ENCODE measurements at regions not wholly inside any gene's neighbourhood (a gene's known extent, or its start where the extent isn't known, plus 50 kb on each side); places are given as distances from the start of the nearest gene placed in this dataset.

- H3K27me3 Mint-ChIP-seq (ENCODE audit: low read depth) = no peaks in the 10 kb centered on the region
- ChIA-PET CTCF (no interaction called here), POLR2A (no interaction called here)
- TF ChIP-seq OVOL2 (CRISPR knock-in tag; IDR thresholded peaks at IDR 0.05; ENCODE audit: borderline replicate concordance) = no peak
- TF ChIP-seq GRHL2 (CRISPR knock-in tag; IDR thresholded peaks at IDR 0.05; ENCODE audit: insufficient replicate concordance, severe bottlenecking) = no peak
- no peak for TF ChIP-seq ELF4 (CRISPR knock-in tag; IDR thresholded peaks at IDR 0.05; ENCODE audit: low read depth)
- no peak for TF ChIP-seq ZNF425 (CRISPR knock-in tag; conservative IDR thresholded peaks at IDR 0.05)
- no peak for TF ChIP-seq TEAD1 (CRISPR knock-in tag; IDR thresholded peaks at IDR 0.05)
- no peak for TF ChIP-seq NR2C2 (CRISPR knock-in tag; IDR thresholded peaks at IDR 0.05)
- TF ChIP-seq ZNF416 (CRISPR knock-in tag; IDR thresholded peaks at IDR 0.05) = no peak
- TF ChIP-seq USF1 (CRISPR knock-in tag; IDR thresholded peaks at IDR 0.05) = no peak
- TF ChIP-seq FOXP1 (CRISPR knock-in tag; IDR thresholded peaks at IDR 0.05; ENCODE audit: borderline replicate concordance) = no peak
- TF ChIP-seq ZNF281 (CRISPR knock-in tag; IDR thresholded peaks at IDR 0.05) = no peak
- TF ChIP-seq JAZF1 (CRISPR knock-in tag; IDR thresholded peaks at IDR 0.05) = no peak
- no peak for TF ChIP-seq NR1H2 (CRISPR knock-in tag; IDR thresholded peaks at IDR 0.05)
- TF ChIP-seq, protein P1, sequence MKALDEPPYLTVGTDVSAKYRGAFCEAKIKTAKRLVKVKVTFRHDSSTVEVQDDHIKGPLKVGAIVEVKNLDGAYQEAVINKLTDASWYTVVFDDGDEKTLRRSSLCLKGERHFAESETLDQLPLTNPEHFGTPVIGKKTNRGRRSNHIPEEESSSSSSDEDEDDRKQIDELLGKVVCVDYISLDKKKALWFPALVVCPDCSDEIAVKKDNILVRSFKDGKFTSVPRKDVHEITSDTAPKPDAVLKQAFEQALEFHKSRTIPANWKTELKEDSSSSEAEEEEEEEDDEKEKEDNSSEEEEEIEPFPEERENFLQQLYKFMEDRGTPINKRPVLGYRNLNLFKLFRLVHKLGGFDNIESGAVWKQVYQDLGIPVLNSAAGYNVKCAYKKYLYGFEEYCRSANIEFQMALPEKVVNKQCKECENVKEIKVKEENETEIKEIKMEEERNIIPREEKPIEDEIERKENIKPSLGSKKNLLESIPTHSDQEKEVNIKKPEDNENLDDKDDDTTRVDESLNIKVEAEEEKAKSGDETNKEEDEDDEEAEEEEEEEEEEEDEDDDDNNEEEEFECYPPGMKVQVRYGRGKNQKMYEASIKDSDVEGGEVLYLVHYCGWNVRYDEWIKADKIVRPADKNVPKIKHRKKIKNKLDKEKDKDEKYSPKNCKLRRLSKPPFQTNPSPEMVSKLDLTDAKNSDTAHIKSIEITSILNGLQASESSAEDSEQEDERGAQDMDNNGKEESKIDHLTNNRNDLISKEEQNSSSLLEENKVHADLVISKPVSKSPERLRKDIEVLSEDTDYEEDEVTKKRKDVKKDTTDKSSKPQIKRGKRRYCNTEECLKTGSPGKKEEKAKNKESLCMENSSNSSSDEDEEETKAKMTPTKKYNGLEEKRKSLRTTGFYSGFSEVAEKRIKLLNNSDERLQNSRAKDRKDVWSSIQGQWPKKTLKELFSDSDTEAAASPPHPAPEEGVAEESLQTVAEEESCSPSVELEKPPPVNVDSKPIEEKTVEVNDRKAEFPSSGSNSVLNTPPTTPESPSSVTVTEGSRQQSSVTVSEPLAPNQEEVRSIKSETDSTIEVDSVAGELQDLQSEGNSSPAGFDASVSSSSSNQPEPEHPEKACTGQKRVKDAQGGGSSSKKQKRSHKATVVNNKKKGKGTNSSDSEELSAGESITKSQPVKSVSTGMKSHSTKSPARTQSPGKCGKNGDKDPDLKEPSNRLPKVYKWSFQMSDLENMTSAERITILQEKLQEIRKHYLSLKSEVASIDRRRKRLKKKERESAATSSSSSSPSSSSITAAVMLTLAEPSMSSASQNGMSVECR (CRISPR knock-in tag; IDR thresholded peaks at IDR 0.05; ENCODE audit: borderline replicate concordance) = no peak
- TF ChIP-seq JUN (CRISPR knock-in tag; IDR thresholded peaks at IDR 0.05) = no peak
- no peak for TF ChIP-seq MYBL2 (CRISPR knock-in tag; IDR thresholded peaks at IDR 0.05)
- TF ChIP-seq ZNF219 (CRISPR knock-in tag; IDR thresholded peaks at IDR 0.05; ENCODE audit: borderline replicate concordance) = no peak
- no peak for TF ChIP-seq IRF1 (CRISPR knock-in tag; IDR thresholded peaks at IDR 0.05)
- no peak for TF ChIP-seq ETV6 (CRISPR knock-in tag; IDR thresholded peaks at IDR 0.05)
- TF ChIP-seq FOXJ3 (CRISPR knock-in tag; IDR thresholded peaks at IDR 0.05; ENCODE audit: borderline replicate concordance) = no peak
- no peaks in the 10 kb centered on the region for H3K9me3 Mint-ChIP-seq
- no peaks in the 10 kb centered on the region for H3K36me3 Mint-ChIP-seq
- H3K4me3 Mint-ChIP-seq = no peak overlapping the region
- no peak for DNase-seq (ENCODE audit: low spot score)
- peaks cover 9% of the 10 kb centered on the region for H3K4me1 Mint-ChIP-seq
- ATAC-seq = no peak
- H3K27ac Mint-ChIP-seq = no peak overlapping the region
Measured at GRCh38 chr2:129092956-129093355, 774.3 kb upstream of the HS6ST1 start.
